PC-9 (cell line): ENCODE measurements at regions not wholly inside any gene's neighbourhood (a gene's known extent, or its start where the extent isn't known, plus 50 kb on each side); places are given as distances from the start of the nearest gene placed in this dataset.

ENCODE experiments used
- BruUV-seq: library from RNA; stranded (reverse); fragments of 400-500 nt; replicated peaks from 2 replicates; lab custom pipeline; 2021; lab: Mats Ljungman, UMichigan
- CTCF ChIA-PET: fragments of 300-600 bp; sonication (Branson Sonifier 250); formaldehyde crosslinking; loops from one replicate; lab custom pipeline; 2022; ENCODE audit warnings: antibody characterized with exemption; lab: Charles Lee
- POLR2A ChIA-PET: fragments of 300-600 bp; sonication (Branson Sonifier 250); formaldehyde crosslinking; loops from one replicate; lab custom pipeline; 2022; ENCODE audit warnings: antibody characterized with exemption; ENCODE audit not compliant: unreplicated experiment; lab: Charles Lee
- DNase-seq, 2 experiments: peaks; one replicate each; pipeline versions ENCODE4 v3.0.0 to v3.0.0-alpha.2; 2015 to 2022; ENCODE audit warnings: mixed read lengths in 1 of 2
- H2AFZ ChIP-seq: fragments of 200-600 bp; sonication (generic); 2 replicates; pipeline ENCODE4 v1.8.1; 2017; ENCODE audit warnings: antibody characterized with exemption
- H3F3A ChIP-seq: fragments of 200-600 bp; sonication (generic); 2 replicates; pipeline ENCODE4 v1.8.1; 2017; ENCODE audit warnings: antibody characterized with exemption, mild to moderate bottlenecking, low read depth; ENCODE audit not compliant: insufficient read depth
- H3K27ac ChIP-seq: fragments of 200-600 bp; sonication (generic); 2 replicates; pipeline ENCODE4 v1.6.1; 2016; ENCODE audit warnings: mixed run types
- H3K27me3 ChIP-seq: fragments of 200-600 bp; sonication (generic); 2 replicates; pipeline ENCODE4 v1.6.1; 2016; ENCODE audit warnings: low read depth, mixed run types; ENCODE audit not compliant: insufficient read depth
- H3K36me3 ChIP-seq: fragments of 200-600 bp; sonication (generic); 2 replicates; pipeline ENCODE4 v1.6.1; 2016; ENCODE audit warnings: low read depth, mixed run types
- H3K4me1 ChIP-seq: fragments of 200-600 bp; sonication (generic); replicated peaks from 2 replicates; pipeline ENCODE4 v1.6.1; 2016; ENCODE audit warnings: mixed run types; ENCODE audit not compliant: insufficient read depth
- H3K4me2 ChIP-seq: fragments of 200-600 bp; sonication (generic); 2 replicates; pipeline ENCODE4 v1.6.1; 2017; ENCODE audit warnings: mixed run types
- H3K4me3 ChIP-seq: fragments of 200-600 bp; sonication (generic); 2 replicates; pipeline ENCODE4 v1.6.1; 2016; ENCODE audit warnings: mixed run types
- H3K79me2 ChIP-seq: fragments of 200-600 bp; sonication (generic); 2 replicates; pipeline ENCODE4 v1.6.1; 2017; ENCODE audit warnings: low read depth, mixed run types
- H3K9me2 ChIP-seq: fragments of 200-600 bp; sonication (generic); 2 replicates; pipeline ENCODE4 v1.8.1; 2017; ENCODE audit warnings: mild to moderate bottlenecking; ENCODE audit not compliant: insufficient read depth
- H3K9me3 ChIP-seq: fragments of 200-600 bp; sonication (generic); 2 replicates; pipeline ENCODE4 v1.8.1; 2016; ENCODE audit warnings: low read depth; ENCODE audit not compliant: insufficient read depth
- H4K20me1 ChIP-seq: fragments of 200-600 bp; sonication (generic); 2 replicates; pipeline ENCODE4 v1.8.1; 2017; ENCODE audit not compliant: insufficient read depth
- CTCF ChIP-seq: fragments of 200-600 bp; sonication (generic); conservative IDR thresholded peaks from 2 replicates; pipeline ENCODE4 v1.6.1; 2017; ENCODE audit warnings: mixed run types, antibody characterized with exemption, mild to moderate bottlenecking, moderate library complexity
- EZH2 ChIP-seq: fragments of 200-600 bp; sonication (generic); IDR thresholded peaks from 2 replicates; pipeline ENCODE4 v1.8.0; 2017; ENCODE audit warnings: antibody characterized with exemption, low read depth
- intact Hi-C: fragments of 100-400 bp; cut with micrococcal nuclease; formaldehyde crosslinking; loops from one replicate; pipeline ENCODE4 v1.10.0; 2022; ENCODE audit not compliant: unreplicated experiment

- ChIA-PET CTCF (no interaction called here), POLR2A (no interaction called here)
- Histone ChIP-seq H3K27ac (peak overlapping the region; percentile 99), H3K4me1 (peaks cover 31% of the 10 kb centered on the region), H3K27me3 (no peaks in the 10 kb centered on the region), H3F3A (peaks cover 21% of the 10 kb centered on the region), H3K79me2 (no peaks in the 10 kb centered on the region), H4K20me1 (no peaks in the 10 kb centered on the region), H3K9me3 (0 out of 2 replicates have a peak, but pooled peaks cover 3% of the 10 kb centered on the region), H3K4me2 (peak overlapping the region; percentile 60; the same call in 1 of the 2 replicates), H3K4me3 (no peak overlapping the region), H3K36me3 (no peaks in the 10 kb centered on the region), H3K9me2 (no peaks in the 10 kb centered on the region), H2AFZ (no peak overlapping the region)
- BruUV-seq, result no TSS peak
- DNase-seq, result peak in 1 of 2 experiments; percentile 43
- TF ChIP-seq EZH2 (no peak), CTCF (no peak)
- intact Hi-C loops, result loop anchor here (2.0 kb wide), 1 partner anchor 31 kb away; no protein-coding TSS in a partner anchor
Measured at GRCh38 chr5:57863661-57864060, 381.1 kb upstream of the ACTBL2 start.

GRCh38 chr5:57862942-57863341 is 380.3 kb upstream of the ACTBL2 start:
- peak overlapping the region; percentile 60 for H3K4me2 ChIP-seq
- H3K9me2 ChIP-seq, result no peaks in the 10 kb centered on the region
- ChIA-PET CTCF (interaction anchor here (0.6 kb wide), 1 partner anchor 326 kb away, joined by 3 read pairs; no protein-coding TSS in a partner anchor), POLR2A (interaction anchor here (0.6 to 0.7 kb wide), 4 partner anchors 85 to 586 kb away, joined by 3 to 8 read pairs (median 4); no protein-coding TSS in a partner anchor)
- H3K27ac ChIP-seq, result peak overlapping the region; percentile 99
- H3K36me3 ChIP-seq, result no peaks in the 10 kb centered on the region
- no peaks in the 10 kb centered on the region for H3K79me2 ChIP-seq
- peaks cover 31% of the 10 kb centered on the region for H3K4me1 ChIP-seq
- H3K4me3 ChIP-seq, result no peak overlapping the region
- H2AFZ ChIP-seq, result 0 out of 2 replicates have a peak overlapping the region, but pooled peaks have one; percentile 21
- BruUV-seq, result TSS peak; percentile 99
- H3K9me3 ChIP-seq, result 0 out of 2 replicates have a peak, but pooled peaks cover 3% of the 10 kb centered on the region
- DNase-seq, result no peak
- H3F3A ChIP-seq, result peaks cover 21% of the 10 kb centered on the region
- intact Hi-C loops, result loop anchor here (1.0 to 2.0 kb wide), 10 partner anchors 21 to 597 kb away; partner anchors contain the start of gene PLK2
- TF ChIP-seq EZH2, result no peak
- no peak for TF ChIP-seq CTCF
- no peaks in the 10 kb centered on the region for H3K27me3 ChIP-seq
- no peaks in the 10 kb centered on the region for H4K20me1 ChIP-seq

- peaks cover 31% of the 10 kb centered on the region for H3K4me1 ChIP-seq
- H3K4me2 ChIP-seq, result peak overlapping the region; percentile 60
- H3K9me3 ChIP-seq, result 0 out of 2 replicates have a peak, but pooled peaks cover 3% of the 10 kb centered on the region
- CTCF ChIA-PET, result interaction anchor here (0.6 kb wide), 1 partner anchor 326 kb away, joined by 3 read pairs; no protein-coding TSS in a partner anchor
- intact Hi-C loops, result loop anchor here (1.0 to 2.0 kb wide), 10 partner anchors 20 to 598 kb away; partner anchors contain the start of gene PLK2
- peaks cover 21% of the 10 kb centered on the region for H3F3A ChIP-seq
- no peaks in the 10 kb centered on the region for H3K9me2 ChIP-seq
- TF ChIP-seq EZH2, result no peak
- TF ChIP-seq CTCF, result no peak
- H3K36me3 ChIP-seq, result no peaks in the 10 kb centered on the region
- no peaks in the 10 kb centered on the region for H4K20me1 ChIP-seq
- DNase-seq, result peak; percentile 69 to 97
- no peaks in the 10 kb centered on the region for H3K27me3 ChIP-seq
- no peaks in the 10 kb centered on the region for H3K79me2 ChIP-seq
- no peak overlapping the region for H3K4me3 ChIP-seq
- no TSS peak for BruUV-seq
- H3K27ac ChIP-seq, result peak overlapping the region; percentile 99
- peak overlapping the region; percentile 21; the same call in 1 of the 2 replicates for H2AFZ ChIP-seq
- POLR2A ChIA-PET, result interaction anchor here (0.6 to 0.9 kb wide), 6 partner anchors 13 to 587 kb away, joined by 3 to 8 read pairs (median 5); no protein-coding TSS in a partner anchor
Measured at GRCh38 chr5:57862471-57862911, 379.9 kb upstream of the ACTBL2 start.
